Stimulated activated CD4-positive, alpha-beta T cell treated with anti-CD3 and anti-CD28 coated beads, Interleukin-12 subunit alpha, Interleukin-12 subunit beta, amount 100 ng/mL, for 4 hours (primary cell): ENCODE measurements at regions not wholly inside any gene's neighbourhood (a gene's known extent, or its start where the extent isn't known, plus 50 kb on each side); places are given as distances from the start of the nearest gene placed in this dataset.
A peak's percentile ranks its signal among the peaks of the same experiment; 100 is the strongest.

Experiments
- DNase-seq: peaks from one replicate; pipeline ENCODE4 v3.0.0-alpha.2; 2020

DNA sequence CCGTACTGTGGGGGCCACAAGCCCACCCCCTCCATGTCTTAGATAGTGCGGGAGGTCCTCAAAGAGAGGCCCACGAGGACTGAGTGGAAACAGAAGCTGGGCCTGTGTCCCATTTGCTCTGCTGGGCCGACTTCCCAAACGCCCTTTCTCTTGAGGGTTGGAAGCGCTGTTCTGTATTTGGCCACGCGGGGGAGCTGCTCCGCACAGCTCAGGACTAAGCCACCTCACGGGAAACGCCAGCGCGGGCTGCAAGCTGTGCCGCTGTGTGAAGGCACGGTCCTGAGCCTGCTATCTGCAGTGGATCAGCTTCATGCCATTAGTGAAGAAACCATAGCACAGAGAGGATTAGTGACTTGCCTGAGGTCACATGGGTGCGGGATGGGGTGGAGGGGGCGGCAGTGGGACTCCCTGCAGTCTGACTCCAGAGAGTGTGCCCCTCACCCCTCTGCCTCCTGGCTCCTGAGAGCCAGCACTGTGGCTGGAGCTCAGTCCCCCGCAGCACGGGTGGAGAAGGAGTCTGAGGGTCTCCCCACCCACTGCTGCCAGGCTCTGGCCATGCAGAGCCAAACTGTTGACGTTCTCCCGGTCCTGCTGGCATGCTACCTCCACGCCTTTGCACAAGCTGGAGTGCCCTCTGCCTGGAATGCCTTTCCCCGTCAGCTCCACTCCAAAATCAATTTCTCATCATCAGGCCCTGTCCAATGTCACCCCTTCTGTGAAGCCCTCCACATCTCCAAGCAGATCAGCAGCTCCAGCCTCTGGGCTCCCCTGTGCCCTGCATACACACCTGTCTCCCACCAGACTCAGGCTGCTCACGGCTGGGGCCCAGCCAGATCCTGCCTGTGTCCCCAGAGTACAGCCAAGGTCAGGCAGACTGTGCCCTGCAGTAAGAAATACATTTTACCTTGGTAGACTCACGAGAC, 51.5 kb upstream of the LRRC32 start:
- DNase-seq, result peak; percentile 74

DNA sequence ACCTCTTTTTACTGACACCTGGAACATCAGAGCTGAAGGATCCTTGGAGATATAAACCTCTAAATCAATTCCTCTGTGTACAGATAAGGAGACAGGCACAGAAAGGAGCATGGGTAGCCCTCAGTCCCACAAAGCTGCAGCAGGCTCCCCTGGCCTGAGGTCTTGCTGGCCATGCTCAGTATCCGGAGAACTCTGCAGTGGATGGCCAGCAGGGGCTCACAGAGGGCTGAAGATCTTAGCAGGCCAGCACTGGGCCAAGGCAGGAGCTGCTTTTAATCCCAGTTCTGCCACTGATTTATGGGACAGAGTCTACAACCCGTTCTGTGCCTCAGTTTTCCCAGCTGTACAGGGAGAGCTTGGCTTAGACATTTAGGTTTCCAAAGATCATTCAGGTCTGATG, 52.6 kb upstream of the LRRC32 start:
- no peak for DNase-seq

GRCh38 chr11:76723548-76723947, 53.0 kb upstream of the LRRC32 start:
- DNase-seq, result no peak

DNA sequence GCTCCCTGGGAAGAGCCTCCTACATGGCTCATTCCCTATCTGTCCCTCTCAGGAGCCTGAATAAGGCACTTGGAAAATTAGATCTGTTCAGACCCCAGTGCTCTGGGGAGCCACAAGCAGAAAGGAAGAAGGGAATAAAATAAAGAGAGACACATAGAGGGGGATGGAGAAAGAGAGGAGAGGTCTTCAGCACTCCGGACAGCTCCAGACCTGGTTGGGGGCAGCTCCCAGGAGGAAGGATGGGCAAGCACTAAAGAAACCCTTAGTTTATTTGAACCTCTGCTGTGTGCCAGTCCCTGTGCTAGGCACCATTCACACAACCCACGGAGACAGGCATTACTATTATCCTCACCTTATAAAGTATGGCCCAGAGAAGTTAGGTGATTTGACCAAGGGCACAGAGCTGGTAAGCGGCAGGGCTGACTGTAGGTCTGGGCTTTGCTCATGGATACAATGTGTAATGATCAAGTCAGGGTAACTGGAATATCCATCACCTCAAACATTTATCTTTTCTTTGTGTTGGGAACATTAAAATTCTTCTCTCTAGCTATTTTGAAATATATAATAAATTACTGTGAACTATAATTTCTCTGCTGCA, 53.7 kb upstream of the LRRC32 start:
- no peak for DNase-seq

- no peak for DNase-seq
Observed at GRCh38 chr11:76728227-76728626, 54.9 kb upstream of the TSKU start.

GRCh38 chr11:76728778-76729177, 54.4 kb upstream of the TSKU start:
- DNase-seq, result no peak

- DNase-seq, result no peak
Observed at GRCh38 chr11:76729214-76729613, 53.9 kb upstream of the TSKU start.

- DNase-seq, result no peak
Observed at GRCh38 chr11:76730887-76731565, 52.1 kb upstream of the TSKU start.

DNA sequence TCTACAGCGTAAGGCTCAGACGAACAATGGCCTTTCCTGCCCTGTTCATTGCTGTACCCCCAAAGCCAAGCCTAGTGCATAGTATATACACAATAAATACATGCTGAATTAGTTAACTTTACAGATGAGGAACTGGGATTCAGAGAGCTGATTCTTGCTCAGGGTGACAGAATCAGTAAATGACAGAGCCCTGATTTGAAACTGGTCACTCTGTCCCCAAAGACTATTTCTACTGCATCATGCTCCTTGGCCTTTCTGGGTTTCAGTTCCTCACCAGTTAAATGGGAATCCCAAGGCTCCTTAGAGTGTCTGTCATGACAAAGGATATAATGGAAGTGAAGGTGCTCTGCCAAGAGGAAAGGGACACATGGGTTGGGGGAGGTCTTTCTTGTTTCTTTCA, 50.5 kb upstream of the TSKU start:
- DNase-seq, result no peak
